SK-N-SH (cell line): ENCODE measurements at regions not wholly inside any gene's neighbourhood (a gene's known extent, or its start where the extent isn't known, plus 50 kb on each side); places are given as distances from the start of the nearest gene placed in this dataset.

Experiments
- CTCF ChIA-PET: fragments of 300-600, 350-600 bp; formaldehyde crosslinking; extraction: SDS; loops from one replicate; lab custom pipeline; 2021; lab: Yijun Ruan, JAX
- POLR2A ChIA-PET: fragments of 350-600 bp; sonication (Branson Sonifier 250); formaldehyde crosslinking; extraction: SDS; loops from one replicate; lab custom pipeline; 2020; ENCODE audit warnings: antibody characterized with exemption, inconsistent platforms; lab: Yijun Ruan, JAX
- DNase-seq: peaks from one replicate; pipeline ENCODE4 v3.0.0; 2012
- H2AFZ ChIP-seq: fragments of 200-600 bp; sonication (generic); 2 replicates; pipeline ENCODE4 v1.8.1; 2016; ENCODE audit warnings: antibody characterized with exemption, mild to moderate bottlenecking, low read depth
- H3F3A ChIP-seq: fragments of 200-600 bp; sonication (generic); replicated peaks from 2 replicates; pipeline ENCODE3; 2016; ENCODE audit warnings: antibody characterized with exemption, mild to moderate bottlenecking; ENCODE audit not compliant: insufficient read depth
- H3K27ac ChIP-seq, 2 experiments: fragments of 200-500 bp in 1 of 2; fragments of 200-600 bp in 1 of 2; sonication (Bioruptor generic) in 1 of 2; sonication (generic), shearing (Covaris generic) in 1 of 2; 2 replicates each; pipeline versions ENCODE4 v1.5.1 to v1.6.1; 2014 to 2016; ENCODE audit warnings: low read depth in 2 of 2, inconsistent platforms in 1 of 2, low read length in 1 of 2, mild to moderate bottlenecking in 1 of 2, mixed read lengths in 1 of 2
- H3K27me3 ChIP-seq: fragments of 200-600 bp; sonication (generic), shearing (Covaris generic); 2 replicates; pipeline ENCODE4 v1.6.1; 2016; ENCODE audit warnings: mixed run types; ENCODE audit not compliant: insufficient read depth
- H3K36me3 ChIP-seq, 2 experiments: fragments of 200-500 bp in 1 of 2; fragments of 200-600 bp in 1 of 2; sonication (Bioruptor generic) in 1 of 2; sonication (generic) in 1 of 2; replicated peaks in 1 of 2; 2 replicates each; pipeline versions ENCODE3 to v1.5.1; 2014 to 2016; ENCODE audit warnings: low read length in 1 of 2, mild to moderate bottlenecking in 1 of 2; ENCODE audit not compliant: insufficient read depth in 2 of 2, control insufficient read depth in 1 of 2
- H3K4me1 ChIP-seq, 2 experiments: fragments of 200-500 bp in 1 of 2; fragments of 200-600 bp in 1 of 2; sonication (Bioruptor generic) in 1 of 2; sonication (generic), shearing (Covaris generic) in 1 of 2; 2 replicates each; pipeline versions ENCODE4 v1.5.1 to v1.6.1; 2014 to 2016; ENCODE audit warnings: low read depth in 1 of 2, low read length in 1 of 2, mixed run types in 1 of 2; ENCODE audit not compliant: insufficient read depth in 2 of 2, control insufficient read depth in 1 of 2
- H3K4me2 ChIP-seq: fragments of 200-600 bp; sonication (generic), shearing (Covaris generic); 2 replicates; pipeline ENCODE4 v1.6.1; 2017; ENCODE audit warnings: mixed run types
- H3K4me3 ChIP-seq, 2 experiments: fragments of 200-500 bp in 1 of 2; fragments of 200-600 bp in 1 of 2; sonication (Bioruptor generic) in 1 of 2; sonication (generic), shearing (Covaris generic) in 1 of 2; 2 replicates each; pipeline versions ENCODE4 v1.5.1 to v1.8.1; 2014 to 2016; ENCODE audit warnings: low read depth in 2 of 2, inconsistent platforms in 1 of 2, low read length in 1 of 2, mild to moderate bottlenecking in 1 of 2, mixed read lengths in 1 of 2, moderate library complexity in 1 of 2
- H3K79me2 ChIP-seq: fragments of 200-600 bp; sonication (generic); 2 replicates; pipeline ENCODE4 v1.8.1; 2017; ENCODE audit warnings: mild to moderate bottlenecking; ENCODE audit not compliant: insufficient read depth
- H3K9ac ChIP-seq: fragments of 200-600 bp; sonication (generic); 2 replicates; pipeline ENCODE4 v1.6.1; 2017; ENCODE audit warnings: mixed run types
- H3K9me2 ChIP-seq: fragments of 200-600 bp; sonication (generic); 2 replicates; pipeline ENCODE4 v1.6.1; 2017; ENCODE audit warnings: mixed run types
- H3K9me3 ChIP-seq: fragments of 200-600 bp; sonication (generic); 2 replicates; pipeline ENCODE4 v1.6.1; 2017; ENCODE audit warnings: mixed run types, mild to moderate bottlenecking, moderate library complexity
- H4K20me1 ChIP-seq: fragments of 200-600 bp; sonication (generic); 2 replicates; pipeline ENCODE4 v1.6.1; 2017; ENCODE audit warnings: mild to moderate bottlenecking, mixed run types; ENCODE audit not compliant: insufficient read depth
- CHD2 ChIP-seq: fragments of 150-350 bp; IDR thresholded peaks from 2 replicates; pipeline ENCODE4 v1.6.1; 2018; ENCODE audit warnings: low read length; ENCODE audit not compliant: partially characterized antibody
- CTCF ChIP-seq: fragments of 200-600 bp; sonication (generic); IDR thresholded peaks from 2 replicates; pipeline ENCODE4 v1.6.1; 2017; ENCODE audit warnings: antibody characterized with exemption, mild to moderate bottlenecking, moderate library complexity
- EP300 ChIP-seq, 2 experiments: IDR thresholded peaks; 2 replicates each; pipeline versions ENCODE4 v1.4.0 to v1.6.1; 2012; ENCODE audit warnings: borderline replicate concordance in 1 of 2, low read depth in 1 of 2, low read length in 1 of 2
- FOSL2 ChIP-seq: IDR thresholded peaks from 2 replicates; pipeline ENCODE4 v1.4.0; 2012; ENCODE audit warnings: low read depth, mild to moderate bottlenecking, moderate library complexity, borderline replicate concordance
- FOXJ3 ChIP-seq: sonication (generic); formaldehyde crosslinking; IDR thresholded peaks from 2 replicates; pipeline ENCODE4 v1.5.1; 2020; ENCODE audit warnings: mild to moderate bottlenecking, missing genetic modification reagents
- FOXM1 ChIP-seq: IDR thresholded peaks from 2 replicates; pipeline ENCODE4 v1.4.0; 2012; ENCODE audit warnings: low read depth, mild to moderate bottlenecking
- GABPA ChIP-seq: IDR thresholded peaks from 2 replicates; pipeline ENCODE4 v1.4.0; 2012; ENCODE audit warnings: low read depth, mild to moderate bottlenecking
- GATA2 ChIP-seq: sonication (generic); formaldehyde crosslinking; IDR thresholded peaks from 2 replicates; pipeline ENCODE4 v1.5.0; 2020; ENCODE audit warnings: mild to moderate bottlenecking, missing genetic modification reagents
- IRF3 ChIP-seq: fragments of 150-350 bp; IDR thresholded peaks from 2 replicates; pipeline ENCODE4 v1.6.1; 2016; ENCODE audit warnings: mild to moderate bottlenecking, low read depth, low read length
- JUND ChIP-seq: IDR thresholded peaks from 2 replicates; pipeline ENCODE4 v1.4.0; 2012
- MEF2A ChIP-seq: IDR thresholded peaks from 2 replicates; pipeline ENCODE4 v1.4.0; 2012; ENCODE audit warnings: low read depth, borderline replicate concordance
- MXI1 ChIP-seq: IDR thresholded peaks from 2 replicates; pipeline ENCODE4 v1.6.1; 2012; ENCODE audit warnings: mild to moderate bottlenecking, low read depth, low read length, improper control_type of control experiment
- NFIC ChIP-seq: IDR thresholded peaks from 2 replicates; pipeline ENCODE4 v1.4.0; 2012; ENCODE audit warnings: borderline replicate concordance
- NRF1 ChIP-seq: IDR thresholded peaks from 2 replicates; pipeline ENCODE4 v1.6.1; 2012; ENCODE audit warnings: low read depth, mild to moderate bottlenecking, low read length
- REST ChIP-seq: IDR thresholded peaks from 2 replicates; pipeline ENCODE4 v1.6.1; 2012; ENCODE audit warnings: mild to moderate bottlenecking, low read depth, low read length, moderate library complexity
- RFX5 ChIP-seq: IDR thresholded peaks from 2 replicates; pipeline ENCODE4 v1.6.1; 2012; ENCODE audit warnings: mild to moderate bottlenecking, improper control_type of control experiment, low read length
- RXRA ChIP-seq: IDR thresholded peaks from 2 replicates; pipeline ENCODE4 v1.4.0; 2012; ENCODE audit warnings: low read depth, mild to moderate bottlenecking, borderline replicate concordance
- TCF12 ChIP-seq: IDR thresholded peaks from 2 replicates; pipeline ENCODE4 v1.4.0; 2012
- TEAD4 ChIP-seq: IDR thresholded peaks from 2 replicates; pipeline ENCODE4 v1.4.0; 2012; ENCODE audit warnings: mild to moderate bottlenecking, borderline replicate concordance; ENCODE audit not compliant: insufficient read depth
- USF2 ChIP-seq: fragments of 150-350 bp; IDR thresholded peaks from 2 replicates; pipeline ENCODE4 v1.6.1; 2017; ENCODE audit warnings: antibody characterized with exemption, low read length, low read depth, borderline replicate concordance
- WGBS: methylation state at CpG from one replicate; pipeline ENCODE4 v1.1.6; 2017; ENCODE audit warnings: low lambda C conversion rate; 5-methylcytosine and 5-hydroxymethylcytosine counted together

GRCh38 chr17:79330229-79330628 is 255.6 kb downstream of the ENGASE start (continued):
- TF ChIP-seq REST (no peak), GATA2 (CRISPR knock-in tag) (no peak), FOXJ3 (no peak), MXI1 (no peak), USF2 (no peak)

GRCh38 chr17:79326814-79327213 is 252.2 kb downstream of the ENGASE start:
- Histone ChIP-seq H3K9me2 (no peaks in the 10 kb centered on the region), H3F3A (no peaks in the 10 kb centered on the region), H3K9me3 (no peaks in the 10 kb centered on the region), H3K36me3 (no peaks in the 10 kb centered on the region), H3K4me1 (no peaks in the 10 kb centered on the region; a peak in 1 of 4 replicates), H4K20me1 (peaks cover 4% of the 10 kb centered on the region; the same call in 1 of the 2 replicates), H3K4me2 (no peak overlapping the region), H2AFZ (no peak overlapping the region), H3K4me3 (no peak overlapping the region), H3K9ac (no peak overlapping the region), H3K27me3 (0 out of 2 replicates have a peak, but pooled peaks cover 2% of the 10 kb centered on the region), H3K27ac (no peak overlapping the region), H3K79me2 (no peaks in the 10 kb centered on the region)
- POLR2A ChIA-PET, result no interaction called here
- CTCF ChIA-PET, result interaction anchor here (0.6 to 6.1 kb wide), 3 partner anchors 62 to 193 kb away, joined by 3 to 26 read pairs (median 6); no protein-coding TSS in a partner anchor
- WGBS, result 7% methylated on average over 2 of the region's 2 CpGs
- DNase-seq, result no peak
- TF ChIP-seq EP300 (IDR thresholded peaks at IDR 0.05; ENCODE audit: borderline replicate concordance in 1 of 2, low read depth in 1 of 2, low read length in 1 of 2), result no peak
- TF ChIP-seq GABPA, result no peak
- TF ChIP-seq CTCF, result no peak
- no peak for TF ChIP-seq REST
- no peak for TF ChIP-seq MXI1
- no peak for TF ChIP-seq MEF2A
- TF ChIP-seq RFX5, result no peak
- no peak for TF ChIP-seq CHD2
- TF ChIP-seq TEAD4, result no peak
- TF ChIP-seq JUND, result no peak
- no peak for TF ChIP-seq FOSL2
- no peak for TF ChIP-seq GATA2 (CRISPR knock-in tag)
- TF ChIP-seq NFIC, result no peak
- no peak for TF ChIP-seq IRF3
- no peak for TF ChIP-seq NRF1
- TF ChIP-seq RXRA, result no peak
- TF ChIP-seq TCF12, result no peak
- TF ChIP-seq FOXM1, result no peak
